ENCODE measurements at regions not wholly inside any gene's neighbourhood (a gene's known extent, or its start where the extent isn't known, plus 50 kb on each side); places are given as distances from the start of the nearest gene placed in this dataset.
A peak's percentile ranks its signal among the peaks of the same experiment; 100 is the strongest.
"Not testable (repeated sequence)": the region's sequence is repeated elsewhere in the genome, so short reads cannot be mapped to it uniquely, and the experiment has no call there.

GRCh38 chr15:62903437-62903836 is 139.1 kb upstream of the TPM1 start:
- no peak for DNase-seq

GRCh38 chr15:62904041-62904910 is 138.3 kb upstream of the TPM1 start:
- DNase-seq, result no peak

- DNase-seq, result no peak
Measured at GRCh38 chr15:62906627-62907026, 135.9 kb upstream of the TPM1 start.

- no peak for DNase-seq
Measured at GRCh38 chr15:62907275-62907674, 135.3 kb upstream of the TPM1 start.

- not testable (repeated sequence) for DNase-seq
Measured at GRCh38 chr15:62908341-62908740, 134.2 kb upstream of the TPM1 start.

- DNase-seq, result no peak
Measured at GRCh38 chr15:62909257-62909656, 133.3 kb upstream of the TPM1 start.

GRCh38 chr15:62912282-62912681 is 130.3 kb upstream of the TPM1 start:
- no peak for DNase-seq

- DNase-seq, result peak; percentile 46
Measured at GRCh38 chr15:62912808-62913207, 129.7 kb upstream of the TPM1 start.

- DNase-seq, result peak; percentile 67
Measured at GRCh38 chr15:62913246-62913645, 129.3 kb upstream of the TPM1 start.

GRCh38 chr15:62914461-62915079 is 128.0 kb upstream of the TPM1 start:
- no peak for DNase-seq

GRCh38 chr15:62920682-62921502 is 121.7 kb upstream of the TPM1 start:
- DNase-seq, result peak; percentile 83

- no peak for DNase-seq
Measured at GRCh38 chr15:62922514-62922913, 120.0 kb upstream of the TPM1 start.

- no peak for DNase-seq
Measured at GRCh38 chr15:62925875-62926274, 116.7 kb upstream of the TPM1 start.

GRCh38 chr15:62927196-62927595 is 115.4 kb upstream of the TPM1 start:
- no peak for DNase-seq

- no peak for DNase-seq
Measured at GRCh38 chr15:62927836-62928235, 114.7 kb upstream of the TPM1 start.

- DNase-seq, result peak; percentile 99
Measured at GRCh38 chr15:62928242-62928999, 114.1 kb upstream of the TPM1 start.

- DNase-seq, result no peak
Measured at GRCh38 chr15:62929000-62929357, 113.6 kb upstream of the TPM1 start.

GRCh38 chr15:62931650-62932049 is 110.9 kb upstream of the TPM1 start:
- DNase-seq, result no peak

- peak; percentile 98 for DNase-seq
Measured at GRCh38 chr15:62932436-62932835, 110.1 kb upstream of the TPM1 start.

GRCh38 chr15:62933386-62933785 is 109.2 kb upstream of the TPM1 start:
- no peak for DNase-seq

GRCh38 chr15:62934236-62934971 is 108.1 kb upstream of the TPM1 start:
- no peak for DNase-seq
